Ishikawa (cell line): ENCODE measurements at regions not wholly inside any gene's neighbourhood (a gene's known extent, or its start where the extent isn't known, plus 50 kb on each side); places are given as distances from the start of the nearest gene placed in this dataset.

Experiments used
- CEBPB ChIP-seq: IDR thresholded peaks from 2 replicates; pipeline ENCODE4 v1.6.1; 2012
- CREB1 ChIP-seq: IDR thresholded peaks from 2 replicates; pipeline ENCODE4 v1.6.1; 2012; ENCODE audit warnings: low read depth
- EGR1 ChIP-seq: IDR thresholded peaks from 2 replicates; pipeline ENCODE4 v1.6.1; 2012
- EP300 ChIP-seq: IDR thresholded peaks from 2 replicates; pipeline ENCODE4 v1.6.1; 2012; ENCODE audit warnings: borderline replicate concordance
- FOXM1 ChIP-seq: IDR thresholded peaks from 2 replicates; pipeline ENCODE4 v1.6.1; 2012; ENCODE audit warnings: low read depth, borderline replicate concordance
- MAX ChIP-seq: IDR thresholded peaks from 2 replicates; pipeline ENCODE4 v1.6.1; 2012
- NFIC ChIP-seq: IDR thresholded peaks from 2 replicates; pipeline ENCODE4 v1.6.1; 2012
- RAD21 ChIP-seq: IDR thresholded peaks from 2 replicates; pipeline ENCODE4 v1.6.1; 2012; ENCODE audit warnings: low read depth
- REST ChIP-seq: IDR thresholded peaks from 2 replicates; pipeline ENCODE4 v1.6.1; 2012; ENCODE audit warnings: low read depth, mild to moderate bottlenecking
- TAF1 ChIP-seq: IDR thresholded peaks from 2 replicates; pipeline ENCODE4 v1.6.1; 2012; ENCODE audit warnings: low read depth, mild to moderate bottlenecking
- TCF12 ChIP-seq: IDR thresholded peaks from 2 replicates; pipeline ENCODE4 v1.6.1; 2012; ENCODE audit warnings: low read depth
- TEAD4 ChIP-seq: IDR thresholded peaks from 2 replicates; pipeline ENCODE4 v1.6.1; 2012
- USF1 ChIP-seq: IDR thresholded peaks from 2 replicates; pipeline ENCODE4 v1.6.1; 2012
- YY1 ChIP-seq: IDR thresholded peaks from 2 replicates; pipeline ENCODE4 v1.6.1; 2012; ENCODE audit warnings: low read depth
- ZBTB7A ChIP-seq: IDR thresholded peaks from 2 replicates; pipeline ENCODE4 v1.6.1; 2012; ENCODE audit warnings: low read depth

GRCh38 chr10:93131986-93132385, 58.3 kb downstream of the CYP26A1 start:
- TF ChIP-seq NFIC (no peak), MAX (no peak), TEAD4 (no peak), REST (no peak), EP300 (no peak), TAF1 (no peak), EGR1 (no peak), ZBTB7A (no peak)

- no peak for TF ChIP-seq RAD21
- TF ChIP-seq USF1 = no peak
- TF ChIP-seq TEAD4 = no peak
- TF ChIP-seq EP300 = no peak
- TF ChIP-seq NFIC = no peak
- no peak for TF ChIP-seq MAX
Measured at GRCh38 chr10:93138113-93138870, 64.6 kb downstream of the CYP26A1 start.

GRCh38 chr10:93139059-93139655, 65.5 kb downstream of the CYP26A1 start:
- TF ChIP-seq REST (no peak), TEAD4 (no peak), EP300 (no peak), CREB1 (no peak), FOXM1 (no peak), EGR1 (no peak), TAF1 (no peak), YY1 (no peak), CEBPB (no peak), USF1 (no peak), ZBTB7A (no peak), NFIC (no peak)

GRCh38 chr10:93142534-93142933, 68.8 kb downstream of the CYP26A1 start:
- no peak for TF ChIP-seq CREB1
- TF ChIP-seq CEBPB = no peak
- TF ChIP-seq NFIC = no peak
- no peak for TF ChIP-seq EP300
- TF ChIP-seq MAX = no peak
- TF ChIP-seq YY1 = no peak
- TF ChIP-seq EGR1 = no peak
- TF ChIP-seq ZBTB7A = no peak
- no peak for TF ChIP-seq TCF12
- TF ChIP-seq TEAD4 = no peak
- no peak for TF ChIP-seq FOXM1
- TF ChIP-seq REST = no peak
- no peak for TF ChIP-seq RAD21
